HepG2 (cell line): ENCODE measurements at regions not wholly inside any gene's neighbourhood (a gene's known extent, or its start where the extent isn't known, plus 50 kb on each side); places are given as distances from the start of the nearest gene placed in this dataset.

Source experiments
- CHD2 ChIP-seq: IDR thresholded peaks from 2 replicates; pipeline ENCODE4 v1.6.1; 2011; ENCODE audit warnings: low read depth, low read length, improper control_type of control experiment
- CTCF ChIP-seq: sonication (generic); formaldehyde crosslinking; IDR thresholded peaks from 2 replicates; pipeline ENCODE4 v1.5.0; 2020; ENCODE audit warnings: mild to moderate bottlenecking, missing genetic modification reagents, moderate library complexity
- ELK4 ChIP-seq: sonication (generic); formaldehyde crosslinking; IDR thresholded peaks from 2 replicates; pipeline ENCODE4 v1.9.0; 2021; ENCODE audit warnings: missing genetic modification reagents, borderline replicate concordance
- SALL1 ChIP-seq: sonication (generic); formaldehyde crosslinking; IDR thresholded peaks from 2 replicates; pipeline ENCODE4 v1.8.0; 2022; ENCODE audit warnings: mild to moderate bottlenecking, missing genetic modification reagents

GRCh38 chr2:16441431-16441830 lies 224.2 kb downstream of the CYRIA start:
- TF ChIP-seq CTCF (no peak), SALL1 (CRISPR knock-in tag) (no peak), ELK4 (CRISPR knock-in tag) (no peak), CHD2 (no peak)
